Colonic mucosa (tissue), 4 donors: ENCODE measurements at regions not wholly inside any gene's neighbourhood (a gene's known extent, or its start where the extent isn't known, plus 50 kb on each side); places are given as distances from the start of the nearest gene placed in this dataset.

ENCODE experiments used
- DNase-seq: peaks from one replicate; pipeline ENCODE4 v3.0.0-alpha.2; 2020
- H3K27ac ChIP-seq: fragments of 200-600 bp; one replicate; pipeline ENCODE4 v1.8.0; 2021
- H3K27me3 ChIP-seq: fragments of 200-600 bp; one replicate; pipeline ENCODE4 v1.8.0; 2021
- H3K36me3 ChIP-seq: fragments of 200-600 bp; one replicate; pipeline ENCODE4 v1.8.0; 2021
- H3K4me1 ChIP-seq: fragments of 200-600 bp; one replicate; pipeline ENCODE4 v1.8.0; 2021; ENCODE audit warnings: mild to moderate bottlenecking
- H3K4me3 ChIP-seq: fragments of 200-600 bp; one replicate; pipeline ENCODE4 v1.8.0; 2021
- H3K9ac ChIP-seq, 2 donors: one replicate each; pipeline ENCODE4 v1.7.0; 2013; ENCODE audit warnings: control low read depth in 2 of 2, low read depth in 2 of 2, low read length in 2 of 2
- H3K9me3 ChIP-seq: fragments of 200-600 bp; one replicate; pipeline ENCODE4 v1.8.0; 2021
- intact Hi-C: fragments of 100-400 bp; cut with DNase I; formaldehyde crosslinking; loops from one replicate; pipeline ENCODE4 v1.14.1; 2022
- TF ChIP-seq, protein P1 (sequence below): fragments of 200-600 bp; IDR thresholded peaks from one replicate; pipeline ENCODE4 v1.8.0; 2022; ENCODE audit warnings: antibody characterized with exemption, mild to moderate bottlenecking
- donor health status: healthy.
- donor health status: DM: no; HTN: no; CAD: no.
- donor health status: DM: no; HTN: no; CAD: no.

DNA sequence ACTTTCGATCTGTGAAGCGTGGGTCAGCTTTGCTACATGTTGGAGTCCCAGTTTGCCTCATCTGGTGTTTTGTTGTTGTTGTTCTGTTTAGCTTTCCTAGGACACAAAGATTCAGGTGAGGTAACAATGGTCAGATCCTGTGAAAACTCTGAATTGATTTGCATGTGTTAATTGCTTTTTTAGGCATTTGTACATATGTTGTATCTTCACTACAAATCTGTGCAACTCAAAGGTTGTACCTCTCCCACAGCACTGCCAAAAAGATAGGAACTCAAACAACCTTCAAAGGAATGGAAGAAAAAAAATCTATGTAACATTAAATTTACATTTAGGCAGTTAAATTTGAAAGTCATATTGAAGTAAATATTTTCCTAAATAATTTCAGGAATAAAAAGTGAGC lies 518.5 kb upstream of the TENM4 start:
- Histone ChIP-seq H3K4me1 (no peaks in the 10 kb centered on the region), H3K9ac (no peak overlapping the region), H3K4me3 (no peak overlapping the region), H3K9me3 (no peaks in the 10 kb centered on the region), H3K27me3 (no peaks in the 10 kb centered on the region), H3K27ac (no peak overlapping the region), H3K36me3 (no peaks in the 10 kb centered on the region)
- no peak for DNase-seq
- TF ChIP-seq, protein P1, sequence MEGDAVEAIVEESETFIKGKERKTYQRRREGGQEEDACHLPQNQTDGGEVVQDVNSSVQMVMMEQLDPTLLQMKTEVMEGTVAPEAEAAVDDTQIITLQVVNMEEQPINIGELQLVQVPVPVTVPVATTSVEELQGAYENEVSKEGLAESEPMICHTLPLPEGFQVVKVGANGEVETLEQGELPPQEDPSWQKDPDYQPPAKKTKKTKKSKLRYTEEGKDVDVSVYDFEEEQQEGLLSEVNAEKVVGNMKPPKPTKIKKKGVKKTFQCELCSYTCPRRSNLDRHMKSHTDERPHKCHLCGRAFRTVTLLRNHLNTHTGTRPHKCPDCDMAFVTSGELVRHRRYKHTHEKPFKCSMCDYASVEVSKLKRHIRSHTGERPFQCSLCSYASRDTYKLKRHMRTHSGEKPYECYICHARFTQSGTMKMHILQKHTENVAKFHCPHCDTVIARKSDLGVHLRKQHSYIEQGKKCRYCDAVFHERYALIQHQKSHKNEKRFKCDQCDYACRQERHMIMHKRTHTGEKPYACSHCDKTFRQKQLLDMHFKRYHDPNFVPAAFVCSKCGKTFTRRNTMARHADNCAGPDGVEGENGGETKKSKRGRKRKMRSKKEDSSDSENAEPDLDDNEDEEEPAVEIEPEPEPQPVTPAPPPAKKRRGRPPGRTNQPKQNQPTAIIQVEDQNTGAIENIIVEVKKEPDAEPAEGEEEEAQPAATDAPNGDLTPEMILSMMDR = no peak
- intact Hi-C loops = no loop called here

DNA sequence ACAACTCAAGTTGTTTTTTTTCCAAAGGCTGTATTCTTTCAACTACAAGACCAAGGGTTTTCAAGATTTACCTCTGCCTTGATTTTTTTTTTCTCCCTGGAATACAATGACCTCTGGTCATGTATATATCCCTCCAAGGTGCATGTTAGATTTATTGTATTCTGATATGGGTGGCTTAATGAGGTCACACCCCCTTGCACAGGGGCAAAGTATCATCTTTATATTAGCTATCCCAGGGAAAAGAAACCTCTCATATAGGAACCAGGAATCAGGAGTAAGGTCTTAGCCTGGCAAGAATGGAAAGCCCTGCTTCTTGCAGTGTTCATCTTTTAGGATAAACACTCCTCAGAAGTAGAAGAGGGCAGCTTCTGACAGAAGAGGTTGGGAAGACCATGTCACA lies 516.9 kb upstream of the TENM4 start:
- no peaks in the 10 kb centered on the region for H3K36me3 ChIP-seq
- no peak overlapping the region for H3K4me3 ChIP-seq
- H3K27me3 ChIP-seq = no peaks in the 10 kb centered on the region
- DNase-seq = no peak
- H3K27ac ChIP-seq = no peak overlapping the region
- no peaks in the 10 kb centered on the region for H3K4me1 ChIP-seq
- H3K9ac ChIP-seq = no peak overlapping the region
- no peaks in the 10 kb centered on the region for H3K9me3 ChIP-seq
- intact Hi-C loops = no loop called here
- TF ChIP-seq, protein P1 = no peak

DNA sequence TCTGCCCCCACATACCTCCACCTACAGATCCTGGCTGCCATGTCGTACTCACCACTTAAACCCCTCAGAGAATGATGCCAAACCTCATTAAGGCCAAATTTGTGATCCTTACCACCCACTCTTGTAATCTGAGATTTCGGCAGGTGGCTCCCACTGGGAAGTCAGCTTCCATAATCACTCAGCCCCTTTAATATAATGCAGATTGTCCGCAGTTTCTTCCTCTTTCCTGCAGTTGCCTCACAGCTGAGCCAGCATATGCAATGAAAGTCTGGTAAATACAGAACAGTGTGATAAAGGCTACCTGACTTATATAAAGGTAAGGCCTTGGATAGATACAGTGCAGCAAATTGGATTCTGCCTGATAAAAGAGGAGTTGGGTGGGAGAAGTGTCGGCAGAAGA lies 515.2 kb upstream of the TENM4 start:
- Histone ChIP-seq H3K4me3 (no peak overlapping the region), H3K27ac (no peak overlapping the region), H3K27me3 (no peaks in the 10 kb centered on the region), H3K9ac (no peak overlapping the region), H3K36me3 (no peaks in the 10 kb centered on the region), H3K9me3 (no peaks in the 10 kb centered on the region), H3K4me1 (no peaks in the 10 kb centered on the region)
- TF ChIP-seq, protein P1 = no peak
- intact Hi-C loops = no loop called here
- no peak for DNase-seq

DNA sequence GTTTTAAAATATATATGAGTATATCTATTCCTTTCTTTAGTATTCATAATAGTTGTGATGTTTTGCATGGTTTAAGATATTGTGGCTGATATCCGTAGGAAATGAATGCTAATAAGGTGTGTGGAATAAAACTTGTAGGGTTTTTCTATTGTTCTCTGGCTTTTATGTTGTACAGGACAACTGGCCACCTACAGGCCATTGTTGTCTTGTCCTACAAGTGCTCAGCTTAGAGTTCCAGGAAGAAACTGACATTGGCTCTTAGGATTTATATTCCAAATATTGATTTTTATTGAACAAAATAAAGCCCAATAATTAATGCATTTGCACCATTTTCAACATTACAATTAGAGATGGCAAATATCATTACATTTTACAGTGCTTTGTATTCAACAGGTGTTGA lies 512.8 kb upstream of the TENM4 start:
- H3K27ac ChIP-seq = no peak overlapping the region
- no peaks in the 10 kb centered on the region for H3K36me3 ChIP-seq
- H3K4me3 ChIP-seq = no peak overlapping the region
- no peaks in the 10 kb centered on the region for H3K4me1 ChIP-seq
- no peaks in the 10 kb centered on the region for H3K9me3 ChIP-seq
- H3K27me3 ChIP-seq = no peaks in the 10 kb centered on the region
- intact Hi-C loops = no loop called here
- H3K9ac ChIP-seq = no peak overlapping the region
- DNase-seq = no peak
- TF ChIP-seq, protein P1 = no peak

DNA sequence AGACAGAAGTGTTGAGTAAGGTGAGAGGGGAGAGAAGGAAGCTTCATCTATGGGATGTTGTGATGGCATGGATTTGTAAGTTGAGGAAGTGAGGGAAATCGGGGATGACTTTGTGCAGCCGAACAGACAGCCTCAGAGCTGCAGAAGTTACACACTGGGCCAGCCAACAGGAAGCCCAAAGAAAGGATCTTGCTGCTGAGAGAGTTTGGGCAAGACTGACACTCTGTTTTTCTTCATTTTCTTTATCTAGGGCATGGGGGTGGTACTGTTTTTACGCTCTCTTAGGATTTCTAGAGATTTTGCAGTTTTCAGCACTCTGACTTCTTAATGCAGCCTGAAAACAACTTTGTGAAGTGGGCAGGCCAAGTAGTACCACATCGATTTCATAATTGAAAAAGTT lies 509.9 kb upstream of the TENM4 start:
- TF ChIP-seq, protein P1 = no peak
- Histone ChIP-seq H3K9ac (no peak overlapping the region), H3K27ac (no peak overlapping the region), H3K4me1 (no peaks in the 10 kb centered on the region), H3K9me3 (no peaks in the 10 kb centered on the region), H3K4me3 (no peak overlapping the region), H3K36me3 (no peaks in the 10 kb centered on the region), H3K27me3 (no peaks in the 10 kb centered on the region)
- no peak for DNase-seq
- intact Hi-C loops = no loop called here

DNA sequence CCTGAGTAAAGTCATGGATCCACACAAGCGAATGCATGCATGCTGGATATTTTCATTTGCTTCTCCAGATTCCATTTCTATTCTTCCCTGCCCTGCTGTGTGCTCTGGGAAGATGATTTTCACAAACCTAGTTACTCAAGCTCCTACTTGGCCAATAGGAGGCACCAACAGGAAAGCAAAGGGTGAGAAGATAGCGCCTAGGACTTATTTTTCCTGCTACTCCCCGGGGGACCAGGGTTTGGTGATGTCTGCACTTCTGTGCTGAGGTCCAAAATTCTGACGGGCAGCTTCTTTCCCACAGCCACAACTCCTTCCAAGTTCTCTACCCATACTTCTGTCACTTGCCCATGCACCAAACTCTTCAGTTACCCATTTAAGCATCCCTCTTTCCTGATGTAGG lies 509.3 kb upstream of the TENM4 start:
- intact Hi-C loops = no loop called here
- Histone ChIP-seq H3K9ac (no peak overlapping the region), H3K4me3 (no peak overlapping the region), H3K27me3 (no peaks in the 10 kb centered on the region), H3K9me3 (no peaks in the 10 kb centered on the region), H3K4me1 (no peaks in the 10 kb centered on the region), H3K27ac (no peak overlapping the region), H3K36me3 (no peaks in the 10 kb centered on the region)
- TF ChIP-seq, protein P1 = no peak
- DNase-seq = no peak
